CD14-positive monocyte (primary cell): ENCODE measurements at regions not wholly inside any gene's neighbourhood (a gene's known extent, or its start where the extent isn't known, plus 50 kb on each side); places are given as distances from the start of the nearest gene placed in this dataset.

Experiments
- DNase-seq, 3 donors: peaks; one replicate each; pipeline ENCODE4 v3.0.0-alpha.2; 2011 to 2022
- H2AFZ ChIP-seq: 2 replicates; pipeline ENCODE4 v1.6.0; 2012; ENCODE audit warnings: mild to moderate bottlenecking, low read depth, low read length, inconsistent platforms; ENCODE audit not compliant: insufficient read depth, poor library complexity, severe bottlenecking
- H3K27ac ChIP-seq, 2 donors: 1 replicate in 1 of 2; 2 replicates in 1 of 2; pipeline ENCODE4 v1.5.1; 2012 to 2013; ENCODE audit warnings: low read length in 2 of 2, control low read depth in 1 of 2, inconsistent platforms in 1 of 2, low read depth in 1 of 2, mild to moderate bottlenecking in 1 of 2
- H3K27me3 ChIP-seq, 2 donors: one replicate each; pipeline versions ENCODE4 v1.6.0 to v1.6.1; 2011 to 2013; ENCODE audit warnings: low read length in 2 of 2; ENCODE audit not compliant: control insufficient read depth in 2 of 2, insufficient read depth in 2 of 2
- H3K36me3 ChIP-seq, 2 donors: replicated peaks in 1 of 2; 1 replicate in 1 of 2; 2 replicates in 1 of 2; pipeline versions ENCODE4 v1.5.1 to v1.6.1; 2012 to 2013; ENCODE audit warnings: low read length in 2 of 2, control low read depth in 1 of 2, inconsistent platforms in 1 of 2, mild to moderate bottlenecking in 1 of 2; ENCODE audit not compliant: insufficient read depth in 2 of 2, control insufficient read depth in 1 of 2
- H3K4me1 ChIP-seq, 2 donors: 1 replicate in 1 of 2; 2 replicates in 1 of 2; pipeline versions ENCODE4 v1.5.1 to v1.6.1; 2012 to 2013; ENCODE audit warnings: low read length in 2 of 2, control low read depth in 1 of 2, inconsistent platforms in 1 of 2, mild to moderate bottlenecking in 1 of 2, moderate library complexity in 1 of 2; ENCODE audit not compliant: insufficient read depth in 2 of 2, control insufficient read depth in 1 of 2
- H3K4me2 ChIP-seq: replicated peaks from 2 replicates; pipeline ENCODE3; 2012; ENCODE audit warnings: low read length, moderate library complexity, mild to moderate bottlenecking; ENCODE audit not compliant: poor library complexity, severe bottlenecking; ENCODE audit errors: extremely low read depth
- H3K4me3 ChIP-seq, 3 experiments: fragments of 200-600 bp in 1 of 3; sonication (generic) in 1 of 3; replicated peaks in 1 of 3; 1 replicate in 2 of 3; 2 replicates in 1 of 3; pipeline ENCODE4 v1.5.1; 2011 to 2013; ENCODE audit warnings: low read length in 3 of 3, mild to moderate bottlenecking in 3 of 3, control low read depth in 2 of 3, low read depth in 2 of 3, inconsistent platforms in 1 of 3, moderate library complexity in 1 of 3
- H3K79me2 ChIP-seq: 2 replicates; pipeline ENCODE4 v1.6.0; 2012; ENCODE audit warnings: mild to moderate bottlenecking, control low read depth, inconsistent platforms, low read length, moderate library complexity; ENCODE audit not compliant: insufficient read depth
- H3K9ac ChIP-seq: 2 replicates; pipeline ENCODE4 v1.6.0; 2017; ENCODE audit warnings: low read length, mild to moderate bottlenecking; ENCODE audit not compliant: insufficient read depth, poor library complexity, severe bottlenecking
- H3K9me3 ChIP-seq, 2 donors: replicated peaks in 1 of 2; 1 replicate in 1 of 2; 2 replicates in 1 of 2; pipeline versions ENCODE4 v1.5.1 to v1.6.1; 2012 to 2013; ENCODE audit warnings: low read length in 2 of 2, control low read depth in 1 of 2; ENCODE audit not compliant: control insufficient read depth in 1 of 2, insufficient read depth in 1 of 2
- H4K20me1 ChIP-seq: 2 replicates; pipeline ENCODE4 v1.6.0; 2012; ENCODE audit warnings: mild to moderate bottlenecking, low read length, control low read depth, moderate library complexity; ENCODE audit not compliant: insufficient read depth
- H3K27ac Mint-ChIP-seq, 7 donors: one replicate each; pipeline ENCODE4 v1.8.0; 2020; ENCODE audit warnings: mild to moderate bottlenecking in 7 of 7, mixed read lengths in 7 of 7, moderate library complexity in 6 of 7, inconsistent platforms in 2 of 7
- H3K27me3 Mint-ChIP-seq, 3 donors: one replicate each; pipeline ENCODE4 v1.8.0; 2021 to 2022; ENCODE audit warnings: low read depth in 3 of 3, mild to moderate bottlenecking in 3 of 3, mixed read lengths in 3 of 3, moderate library complexity in 3 of 3, inconsistent platforms in 1 of 3
- H3K36me3 Mint-ChIP-seq, 2 donors: one replicate each; pipeline ENCODE4 v1.8.0; 2020; ENCODE audit warnings: mixed read lengths in 2 of 2, inconsistent platforms in 1 of 2, mild to moderate bottlenecking in 1 of 2
- H3K4me1 Mint-ChIP-seq: one replicate; pipeline ENCODE4 v1.8.0; 2020; ENCODE audit warnings: mild to moderate bottlenecking, mixed read lengths
- H3K4me3 Mint-ChIP-seq, 2 donors: one replicate each; pipeline ENCODE4 v1.8.0; 2020; ENCODE audit warnings: mild to moderate bottlenecking in 2 of 2, mixed read lengths in 2 of 2, moderate library complexity in 1 of 2
- H3K9me3 Mint-ChIP-seq, 7 donors: one replicate each; pipeline ENCODE4 v1.8.0; 2020 to 2022; ENCODE audit warnings: mixed read lengths in 7 of 7, mild to moderate bottlenecking in 6 of 7, moderate library complexity in 6 of 7, inconsistent platforms in 2 of 7
- CTCF ChIP-seq: fragments of 200-600 bp; IDR thresholded peaks from one replicate; pipeline ENCODE4 v1.8.0; 2022; ENCODE audit warnings: antibody characterized with exemption, mild to moderate bottlenecking
- WGBS: methylation state at CpG from one replicate; pipeline ENCODE4 v1.1.5; 2013; ENCODE audit warnings: missing lambda C conversion rate; ENCODE audit not compliant: insufficient coverage; 5-methylcytosine and 5-hydroxymethylcytosine counted together
- intact Hi-C, 2 donors: fragments of 100-400 bp; cut with micrococcal nuclease; formaldehyde crosslinking; loops; one replicate each; pipeline versions ENCODE4 v1.15.0 to v1.15.1; 2023

DNA sequence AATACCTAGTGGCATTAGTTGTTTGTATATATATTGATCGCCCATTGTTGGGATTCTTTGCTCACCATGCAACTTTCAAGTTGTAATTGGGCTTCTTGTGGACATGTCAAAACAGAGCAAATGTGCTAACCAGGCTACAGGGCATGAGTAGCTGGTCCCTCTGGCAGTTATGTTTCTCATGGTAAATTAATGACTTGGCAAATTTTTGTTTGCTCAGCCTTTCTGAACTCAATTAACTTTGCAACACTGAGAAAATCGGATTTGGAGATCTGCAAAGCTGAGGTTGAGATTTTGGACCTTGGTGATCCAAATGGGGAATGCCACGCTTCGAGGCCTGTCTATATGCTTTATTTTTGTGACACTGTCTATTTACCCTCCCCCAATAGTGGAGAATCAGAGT lies 138.5 kb upstream of the PIRT start:
- WGBS, result 84% methylated on average over 2 of the region's 4 CpGs
- Histone ChIP-seq H2AFZ (no peak overlapping the region), H3K9me3 (no peaks in the 10 kb centered on the region), H3K36me3 (no peaks in the 10 kb centered on the region), H3K9ac (no peak overlapping the region), H4K20me1 (no peaks in the 10 kb centered on the region), H3K4me2 (no peak overlapping the region), H3K4me1 (no peaks in the 10 kb centered on the region), H3K79me2 (no peaks in the 10 kb centered on the region), H3K4me3 (no peak overlapping the region), H3K27ac (no peak overlapping the region), H3K27me3 (no peaks in the 10 kb centered on the region)
- intact Hi-C loops, result no loop called here
- Mint-ChIP-seq H3K9me3 (peaks cover 0 to 11% (median 4%) of the 10 kb centered on the region in 7 donors), H3K4me1 (no peaks in the 10 kb centered on the region), H3K4me3 (no peak overlapping the region), H3K36me3 (no peaks in the 10 kb centered on the region), H3K27ac (no peak overlapping the region), H3K27me3 (peaks cover 0 to 3% (median 2%) of the 10 kb centered on the region in 3 donors)
- no peak for DNase-seq
- no peak for TF ChIP-seq CTCF

DNA sequence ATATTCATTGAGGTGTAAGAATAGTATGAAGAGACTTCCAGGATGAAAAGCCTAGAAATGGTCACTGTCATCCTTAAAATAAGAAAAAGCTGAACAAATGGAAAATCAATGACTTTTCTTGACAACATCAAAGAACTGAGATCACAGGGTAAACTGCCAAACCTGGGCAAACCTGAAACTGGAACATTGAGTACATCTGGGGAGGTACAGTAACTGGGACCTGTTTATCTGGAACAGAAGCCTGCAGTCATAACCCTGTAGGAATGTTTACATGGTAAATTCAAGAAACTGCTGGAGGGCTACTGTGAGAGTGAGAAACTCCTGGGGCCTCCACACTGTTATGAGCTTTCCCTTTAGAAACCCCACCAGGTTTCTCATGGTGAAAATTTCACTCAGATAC lies 130.1 kb upstream of the PIRT start:
- H3K4me3 ChIP-seq, result no peak overlapping the region
- no peaks in the 10 kb centered on the region for H3K4me1 Mint-ChIP-seq
- no peak overlapping the region for H3K4me2 ChIP-seq
- no peaks in the 10 kb centered on the region for H3K9me3 ChIP-seq
- intact Hi-C loops, result no loop called here
- peaks cover 0 to 2% (median 0%) of the 10 kb centered on the region in 7 donors for H3K9me3 Mint-ChIP-seq
- TF ChIP-seq CTCF, result no peak
- no peak for DNase-seq
- H3K36me3 Mint-ChIP-seq, result no peaks in the 10 kb centered on the region
- H3K9ac ChIP-seq, result no peak overlapping the region
- H3K4me3 Mint-ChIP-seq, result no peak overlapping the region
- H4K20me1 ChIP-seq, result no peaks in the 10 kb centered on the region
- H3K36me3 ChIP-seq, result no peaks in the 10 kb centered on the region
- H3K27ac ChIP-seq, result no peak overlapping the region
- H3K27me3 Mint-ChIP-seq, result no peaks in the 10 kb centered on the region
- no peak overlapping the region for H2AFZ ChIP-seq
- H3K27me3 ChIP-seq, result no peaks in the 10 kb centered on the region
- H3K27ac Mint-ChIP-seq, result no peak overlapping the region
- H3K79me2 ChIP-seq, result no peaks in the 10 kb centered on the region
- H3K4me1 ChIP-seq, result no peaks in the 10 kb centered on the region
